ENCODE measurements at regions not wholly inside any gene's neighbourhood (a gene's known extent, or its start where the extent isn't known, plus 50 kb on each side); places are given as distances from the start of the nearest gene placed in this dataset.
"Not testable (repeated sequence)": the region's sequence is repeated elsewhere in the genome, so short reads cannot be mapped to it uniquely, and the experiment has no call there.

- Mint-ChIP-seq H3K4me3 (no peak overlapping the region), H3K4me1 (no peaks in the 10 kb centered on the region), H3K27ac (no peak overlapping the region), H3K36me3 (ENCODE audit: low read depth) (no peaks in the 10 kb centered on the region), H3K27me3 (peaks cover 10% of the 10 kb centered on the region), H3K9me3 (no peaks in the 10 kb centered on the region)
- DNase-seq: no peak
- ChIA-PET CTCF (no interaction called here), POLR2A (no interaction called here)
Measured at GRCh38 chr20:4441871-4442270, 192.8 kb upstream of the ADRA1D start.

DNA sequence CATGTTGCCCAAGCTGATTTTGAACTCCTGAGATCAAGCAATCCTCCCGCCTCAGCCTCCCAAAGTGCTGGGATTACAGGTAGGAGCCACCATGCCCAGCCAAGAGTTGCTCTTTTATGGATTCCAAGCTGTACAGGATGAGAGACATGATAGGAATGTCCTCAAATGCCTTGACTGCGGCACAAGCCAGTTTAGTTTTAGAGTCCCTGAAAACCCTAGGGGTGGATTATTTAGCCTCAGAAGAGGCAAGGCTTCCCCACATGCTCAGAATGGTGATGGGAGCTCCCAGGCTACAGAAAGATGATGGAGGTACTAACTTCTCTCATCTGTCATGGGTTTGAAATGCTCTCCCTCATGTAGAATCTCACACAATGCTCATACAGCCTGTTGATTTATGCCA is 192.1 kb upstream of the ADRA1D start:
- H3K9me3 Mint-ChIP-seq: no peaks in the 10 kb centered on the region
- ChIA-PET POLR2A (no interaction called here), CTCF (no interaction called here)
- H3K27ac Mint-ChIP-seq: no peak overlapping the region
- no peaks in the 10 kb centered on the region for H3K4me1 Mint-ChIP-seq
- no peak for DNase-seq
- H3K36me3 Mint-ChIP-seq (ENCODE audit: low read depth): no peaks in the 10 kb centered on the region
- H3K4me3 Mint-ChIP-seq: no peak overlapping the region
- H3K27me3 Mint-ChIP-seq: peaks cover 7% of the 10 kb centered on the region

GRCh38 chr20:4439461-4439860 is 190.4 kb upstream of the ADRA1D start:
- H3K27ac Mint-ChIP-seq: no peak overlapping the region
- H3K27me3 Mint-ChIP-seq: peaks cover 2% of the 10 kb centered on the region
- ChIA-PET CTCF (no interaction called here), POLR2A (no interaction called here)
- no peaks in the 10 kb centered on the region for H3K36me3 Mint-ChIP-seq (ENCODE audit: low read depth)
- H3K4me1 Mint-ChIP-seq: no peaks in the 10 kb centered on the region
- no peaks in the 10 kb centered on the region for H3K9me3 Mint-ChIP-seq
- H3K4me3 Mint-ChIP-seq: no peak overlapping the region
- no peak for DNase-seq

GRCh38 chr20:4437131-4437530 is 188.0 kb upstream of the ADRA1D start:
- POLR2A ChIA-PET: no interaction called here
- Mint-ChIP-seq H3K4me1 (no peaks in the 10 kb centered on the region), H3K27ac (no peak overlapping the region), H3K27me3 (peaks cover 5% of the 10 kb centered on the region), H3K36me3 (ENCODE audit: low read depth) (no peaks in the 10 kb centered on the region), H3K4me3 (no peak overlapping the region), H3K9me3 (no peaks in the 10 kb centered on the region)
- DNase-seq: no peak
- CTCF ChIA-PET: no interaction called here

GRCh38 chr20:4435671-4436455 is 186.8 kb upstream of the ADRA1D start:
- H3K4me3 Mint-ChIP-seq: no peak overlapping the region
- no peaks in the 10 kb centered on the region for H3K36me3 Mint-ChIP-seq (ENCODE audit: low read depth)
- H3K9me3 Mint-ChIP-seq: no peaks in the 10 kb centered on the region
- H3K27me3 Mint-ChIP-seq: peaks cover 4% of the 10 kb centered on the region
- no peak for DNase-seq
- no peaks in the 10 kb centered on the region for H3K4me1 Mint-ChIP-seq
- ChIA-PET POLR2A (no interaction called here), CTCF (no interaction called here)
- no peak overlapping the region for H3K27ac Mint-ChIP-seq

DNA sequence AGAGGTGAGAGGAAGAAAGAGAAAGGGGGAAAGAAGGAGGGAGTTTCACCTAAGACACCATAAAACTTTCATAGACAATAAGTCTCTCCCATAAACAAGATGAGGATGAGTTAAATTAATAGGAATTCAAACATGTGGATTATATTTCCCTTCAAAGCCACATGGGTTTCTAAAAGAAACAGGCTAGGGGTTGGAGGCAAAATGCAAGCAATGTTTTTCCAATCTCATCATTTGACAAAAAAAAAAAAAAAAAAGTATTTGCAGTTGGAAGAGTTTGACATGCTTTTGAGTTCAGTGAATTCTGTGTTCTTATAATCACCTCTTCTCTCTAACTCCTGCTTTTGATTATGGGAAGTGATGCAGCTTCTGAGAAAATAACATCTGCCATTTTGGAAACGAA is 186.1 kb upstream of the ADRA1D start:
- H3K27me3 Mint-ChIP-seq: peaks cover 4% of the 10 kb centered on the region
- no peak for DNase-seq
- CTCF ChIA-PET: no interaction called here
- no peaks in the 10 kb centered on the region for H3K36me3 Mint-ChIP-seq (ENCODE audit: low read depth)
- no peaks in the 10 kb centered on the region for H3K9me3 Mint-ChIP-seq
- H3K4me3 Mint-ChIP-seq: no peak overlapping the region
- no peak overlapping the region for H3K27ac Mint-ChIP-seq
- POLR2A ChIA-PET: no interaction called here
- H3K4me1 Mint-ChIP-seq: no peaks in the 10 kb centered on the region

GRCh38 chr20:4434681-4435080 is 185.6 kb upstream of the ADRA1D start:
- Mint-ChIP-seq H3K4me1 (no peaks in the 10 kb centered on the region), H3K27me3 (peaks cover 4% of the 10 kb centered on the region), H3K36me3 (ENCODE audit: low read depth) (no peaks in the 10 kb centered on the region), H3K9me3 (no peaks in the 10 kb centered on the region), H3K27ac (no peak overlapping the region), H3K4me3 (no peak overlapping the region)
- POLR2A ChIA-PET: no interaction called here
- DNase-seq: no peak
- CTCF ChIA-PET: no interaction called here

DNA sequence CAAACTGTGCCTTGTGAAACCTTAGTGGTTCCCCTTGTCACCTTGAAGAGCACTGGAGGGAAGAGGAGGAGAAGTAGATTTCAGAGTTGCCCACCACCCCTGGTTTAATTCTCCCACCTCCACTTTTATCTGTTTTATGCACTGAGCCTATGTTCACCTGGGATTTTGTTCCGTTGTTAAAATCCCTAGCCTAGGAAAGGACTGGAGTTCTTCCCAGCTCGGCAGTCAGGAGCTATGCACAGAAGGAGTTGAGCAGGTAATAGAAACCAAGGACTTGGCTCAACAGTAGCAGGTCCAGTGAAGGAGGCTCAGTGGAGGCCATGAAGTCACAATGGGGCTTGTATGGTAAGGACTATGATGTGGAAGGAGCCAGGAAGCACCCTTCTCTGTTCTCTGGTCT is 182.4 kb upstream of the ADRA1D start:
- peaks cover 7% of the 10 kb centered on the region for H3K4me1 Mint-ChIP-seq
- no peak overlapping the region for H3K27ac Mint-ChIP-seq
- no peak overlapping the region for H3K4me3 Mint-ChIP-seq
- no peaks in the 10 kb centered on the region for H3K36me3 Mint-ChIP-seq (ENCODE audit: low read depth)
- H3K27me3 Mint-ChIP-seq: peaks cover 4% of the 10 kb centered on the region
- ChIA-PET POLR2A (no interaction called here), CTCF (no interaction called here)
- no peak for DNase-seq
- H3K9me3 Mint-ChIP-seq: no peaks in the 10 kb centered on the region

GRCh38 chr20:4430826-4431225 is 181.7 kb upstream of the ADRA1D start:
- H3K4me3 Mint-ChIP-seq; H3K36me3 Mint-ChIP-seq (ENCODE audit: low read depth); POLR2A ChIA-PET; DNase-seq; H3K27me3 Mint-ChIP-seq; H3K9me3 Mint-ChIP-seq; H3K27ac Mint-ChIP-seq; H3K4me1 Mint-ChIP-seq: not testable (repeated sequence)
- CTCF ChIA-PET: interaction anchor here (0.6 kb wide), 1 partner anchor 9 kb away, joined by 3 read pairs; no protein-coding TSS in a partner anchor

GRCh38 chr20:4427940-4428586 is 179.0 kb upstream of the ADRA1D start:
- peaks cover 13% of the 10 kb centered on the region for H3K27me3 Mint-ChIP-seq
- no peak overlapping the region for H3K27ac Mint-ChIP-seq
- no peak overlapping the region for H3K4me3 Mint-ChIP-seq
- POLR2A ChIA-PET: no interaction called here
- no peaks in the 10 kb centered on the region for H3K36me3 Mint-ChIP-seq (ENCODE audit: low read depth)
- CTCF ChIA-PET: no interaction called here
- H3K9me3 Mint-ChIP-seq: no peaks in the 10 kb centered on the region
- no peak for DNase-seq
- peaks cover 7% of the 10 kb centered on the region for H3K4me1 Mint-ChIP-seq

DNA sequence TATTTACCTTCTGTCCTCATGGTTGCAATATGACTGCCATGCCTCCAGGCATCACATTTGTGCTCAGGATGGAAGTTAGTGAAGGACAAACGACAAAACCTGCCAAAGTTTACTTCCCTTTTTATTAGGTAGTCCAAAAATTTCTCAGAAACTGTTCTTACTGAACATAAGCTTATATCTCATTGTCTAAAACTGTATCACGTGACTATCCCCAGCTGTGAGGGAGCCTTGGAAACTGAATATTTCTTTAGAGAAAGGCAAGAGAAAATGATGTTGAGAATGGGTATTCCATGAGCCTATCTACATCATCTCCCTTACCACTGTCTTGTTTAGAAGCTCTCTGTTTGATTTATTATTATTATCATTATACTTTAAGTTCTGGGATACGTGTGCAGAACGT is 169.1 kb upstream of the ADRA1D start:
- no peak for DNase-seq
- Mint-ChIP-seq H3K4me3 (no peak overlapping the region), H3K9me3 (peaks cover 1% of the 10 kb centered on the region), H3K4me1 (no peaks in the 10 kb centered on the region), H3K27ac (no peak overlapping the region), H3K27me3 (peaks cover 5% of the 10 kb centered on the region), H3K36me3 (ENCODE audit: low read depth) (no peaks in the 10 kb centered on the region)
- ChIA-PET CTCF (no interaction called here), POLR2A (no interaction called here)

- Mint-ChIP-seq H3K27me3 (peaks cover 6% of the 10 kb centered on the region), H3K4me3 (no peak overlapping the region), H3K27ac (no peak overlapping the region), H3K9me3 (peaks cover 1% of the 10 kb centered on the region), H3K4me1 (no peaks in the 10 kb centered on the region), H3K36me3 (ENCODE audit: low read depth) (no peaks in the 10 kb centered on the region)
- CTCF ChIA-PET: no interaction called here
- POLR2A ChIA-PET: no interaction called here
- no peak for DNase-seq
Measured at GRCh38 chr20:4415281-4415680, 166.2 kb upstream of the ADRA1D start.

DNA sequence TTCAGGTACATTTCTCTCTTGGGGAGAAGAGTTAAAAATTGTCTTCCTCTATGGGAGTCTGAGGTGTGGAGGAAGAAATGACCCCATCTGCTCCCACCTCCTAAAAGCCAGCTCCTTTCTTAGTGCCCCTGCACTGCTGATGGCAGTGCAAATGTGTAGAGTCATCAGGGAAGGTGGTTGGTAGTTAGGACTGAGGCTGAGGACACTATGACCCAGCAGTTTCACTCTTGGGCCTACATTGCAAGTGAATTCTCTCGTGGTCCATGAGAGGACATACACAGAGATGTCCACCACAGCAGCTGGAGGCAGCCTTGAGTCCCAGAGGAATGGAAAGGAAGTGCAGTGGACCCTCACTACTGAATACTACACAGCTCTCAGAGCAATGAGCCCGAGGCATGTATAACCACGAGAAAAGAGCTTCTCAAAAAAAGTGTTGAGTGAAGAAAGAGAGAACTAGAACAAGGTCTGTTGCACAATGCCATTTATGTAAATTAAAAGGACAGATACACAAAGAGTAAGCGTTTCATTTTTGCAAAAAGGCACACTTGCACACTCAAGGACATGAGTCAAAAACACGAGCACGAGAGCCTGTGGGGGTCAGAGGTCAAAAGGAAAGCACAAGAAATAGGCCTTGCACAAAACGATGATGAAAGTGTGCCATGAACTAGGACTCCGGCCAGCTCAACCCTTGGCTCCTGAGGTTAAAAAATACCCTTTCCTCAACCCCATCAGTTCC is 164.4 kb upstream of the ADRA1D start:
- H3K36me3 Mint-ChIP-seq (ENCODE audit: low read depth): no peaks in the 10 kb centered on the region
- no peaks in the 10 kb centered on the region for H3K4me1 Mint-ChIP-seq
- H3K9me3 Mint-ChIP-seq: no peaks in the 10 kb centered on the region
- no peak overlapping the region for H3K27ac Mint-ChIP-seq
- no peak for DNase-seq
- no peak overlapping the region for H3K4me3 Mint-ChIP-seq
- peaks cover 4% of the 10 kb centered on the region for H3K27me3 Mint-ChIP-seq
- POLR2A ChIA-PET: no interaction called here
- CTCF ChIA-PET: no interaction called here
